ENCODE measurements at regions not wholly inside any gene's neighbourhood (a gene's known extent, or its start where the extent isn't known, plus 50 kb on each side); places are given as distances from the start of the nearest gene placed in this dataset.

DNA sequence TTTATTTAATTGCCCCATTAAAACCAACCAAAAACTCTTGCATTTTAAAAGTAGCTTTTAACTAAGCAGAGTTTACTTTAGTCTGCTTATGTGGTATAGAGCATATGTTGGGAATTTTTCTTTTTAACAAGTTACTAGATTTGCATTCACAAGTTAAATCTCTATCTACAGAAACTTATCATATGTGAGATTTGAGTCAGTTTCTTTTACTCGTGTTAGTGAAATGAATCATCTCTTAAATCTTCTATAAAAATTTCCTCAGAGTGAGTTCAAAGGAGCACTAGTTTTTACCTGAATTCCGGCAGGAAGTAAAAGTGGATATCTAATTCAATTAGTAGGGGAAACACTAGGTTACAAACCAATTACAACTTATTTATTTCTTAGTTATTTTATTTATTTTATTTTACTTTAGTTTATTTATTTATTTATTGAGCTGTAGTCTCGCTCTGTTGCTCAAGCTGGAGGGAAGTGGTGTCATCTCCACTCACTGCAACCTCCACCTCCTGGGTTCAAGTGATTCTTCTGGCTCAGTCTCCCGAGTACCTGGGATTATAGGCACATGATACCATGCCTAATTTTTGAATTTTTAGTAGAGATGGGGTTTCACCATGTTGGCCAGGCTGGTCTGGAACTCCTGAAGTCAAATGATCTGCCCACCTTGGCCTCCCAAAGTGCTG is 1609.6 kb upstream of the B3GALT2 start:
- no peak for DNase-seq (ENCODE audit: low read depth)
- no peaks in the 10 kb centered on the region for H3K36me3 ChIP-seq (ENCODE audit: control insufficient read depth, insufficient read depth, low read length)
- no peaks in the 10 kb centered on the region for H3K27me3 ChIP-seq (ENCODE audit: control insufficient read depth, insufficient read depth, low read length)
- TF ChIP-seq, protein P1, sequence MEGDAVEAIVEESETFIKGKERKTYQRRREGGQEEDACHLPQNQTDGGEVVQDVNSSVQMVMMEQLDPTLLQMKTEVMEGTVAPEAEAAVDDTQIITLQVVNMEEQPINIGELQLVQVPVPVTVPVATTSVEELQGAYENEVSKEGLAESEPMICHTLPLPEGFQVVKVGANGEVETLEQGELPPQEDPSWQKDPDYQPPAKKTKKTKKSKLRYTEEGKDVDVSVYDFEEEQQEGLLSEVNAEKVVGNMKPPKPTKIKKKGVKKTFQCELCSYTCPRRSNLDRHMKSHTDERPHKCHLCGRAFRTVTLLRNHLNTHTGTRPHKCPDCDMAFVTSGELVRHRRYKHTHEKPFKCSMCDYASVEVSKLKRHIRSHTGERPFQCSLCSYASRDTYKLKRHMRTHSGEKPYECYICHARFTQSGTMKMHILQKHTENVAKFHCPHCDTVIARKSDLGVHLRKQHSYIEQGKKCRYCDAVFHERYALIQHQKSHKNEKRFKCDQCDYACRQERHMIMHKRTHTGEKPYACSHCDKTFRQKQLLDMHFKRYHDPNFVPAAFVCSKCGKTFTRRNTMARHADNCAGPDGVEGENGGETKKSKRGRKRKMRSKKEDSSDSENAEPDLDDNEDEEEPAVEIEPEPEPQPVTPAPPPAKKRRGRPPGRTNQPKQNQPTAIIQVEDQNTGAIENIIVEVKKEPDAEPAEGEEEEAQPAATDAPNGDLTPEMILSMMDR (IDR thresholded peaks at IDR 0.05; ENCODE audit: insufficient read depth, low read length, severe bottlenecking) = no peak
- H3K4me3 ChIP-seq (ENCODE audit: low read depth, low read length) = no peak overlapping the region
- no peak for FAIRE-seq

DNA sequence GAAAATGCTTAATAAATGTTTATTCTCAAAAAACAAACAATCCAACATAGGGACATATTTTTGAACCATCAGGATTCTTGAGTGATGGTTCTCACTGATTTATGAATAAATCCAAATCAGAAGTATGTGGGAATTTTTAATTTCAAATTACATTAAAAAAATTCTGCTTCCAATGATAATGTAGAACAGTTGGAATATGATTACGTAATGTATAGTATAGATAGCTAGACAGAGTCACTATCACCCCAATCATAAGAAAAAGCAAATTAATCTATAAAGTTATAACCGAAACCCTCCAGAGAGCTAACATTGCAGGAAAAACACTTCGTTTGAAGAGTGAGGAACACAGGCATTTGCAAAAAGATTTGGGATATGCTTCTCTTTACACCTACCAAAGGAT is 1600.6 kb upstream of the B3GALT2 start:
- Histone ChIP-seq H3K27me3 (ENCODE audit: control insufficient read depth, insufficient read depth, low read length) (no peaks in the 10 kb centered on the region), H3K4me3 (ENCODE audit: low read depth, low read length) (no peak overlapping the region), H3K36me3 (ENCODE audit: control insufficient read depth, insufficient read depth, low read length) (no peaks in the 10 kb centered on the region)
- TF ChIP-seq, protein P1 (IDR thresholded peaks at IDR 0.05; ENCODE audit: insufficient read depth, low read length, severe bottlenecking) = no peak
- FAIRE-seq (no peak), DNase-seq (ENCODE audit: low read depth) (no peak)

DNA sequence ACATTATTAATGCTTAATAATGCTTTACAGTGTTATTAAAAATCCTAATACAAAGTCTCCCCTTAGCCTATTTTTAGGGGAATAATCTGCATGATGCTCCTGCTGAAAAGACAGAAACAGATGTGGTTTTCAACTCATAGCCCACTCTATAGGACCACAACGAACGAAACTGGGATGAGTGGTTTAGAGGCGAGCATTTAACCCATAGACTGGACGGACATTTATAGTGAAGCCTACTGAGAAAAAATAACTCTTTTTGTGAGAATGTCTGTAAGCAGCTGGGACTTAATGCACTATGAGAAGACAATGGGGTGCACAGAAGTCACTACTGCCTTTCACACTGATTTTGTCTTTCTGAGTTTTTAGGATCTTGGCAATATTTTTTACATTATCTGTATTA is 1599.6 kb upstream of the B3GALT2 start:
- TF ChIP-seq, protein P1 (IDR thresholded peaks at IDR 0.05; ENCODE audit: insufficient read depth, low read length, severe bottlenecking) = no peak
- Histone ChIP-seq H3K27me3 (ENCODE audit: control insufficient read depth, insufficient read depth, low read length) (no peaks in the 10 kb centered on the region), H3K36me3 (ENCODE audit: control insufficient read depth, insufficient read depth, low read length) (no peaks in the 10 kb centered on the region), H3K4me3 (ENCODE audit: low read depth, low read length) (no peak overlapping the region)
- no peak for FAIRE-seq
- DNase-seq (ENCODE audit: low read depth) = no peak

DNA sequence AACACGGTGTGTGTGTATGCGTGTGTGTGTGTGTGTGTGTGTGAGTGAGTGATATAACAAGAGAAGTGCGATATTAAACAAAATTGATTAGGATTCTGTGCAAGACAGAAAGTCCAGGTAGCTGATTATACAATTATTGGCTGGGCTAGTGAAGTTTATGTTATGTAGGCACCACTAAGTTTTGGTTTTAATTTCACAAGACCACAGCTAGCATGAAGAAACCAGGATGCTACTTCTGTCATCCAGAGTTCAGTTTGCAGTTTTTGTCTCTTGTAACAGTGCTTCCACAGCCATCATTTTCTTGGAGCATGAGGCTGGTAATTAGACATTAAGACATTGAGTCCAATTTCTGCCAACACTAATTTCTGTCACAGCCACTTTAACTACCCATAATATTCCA is 1590.2 kb upstream of the B3GALT2 start:
- Histone ChIP-seq H3K4me3 (ENCODE audit: low read depth, low read length) (no peak overlapping the region), H3K36me3 (ENCODE audit: control insufficient read depth, insufficient read depth, low read length) (no peaks in the 10 kb centered on the region), H3K27me3 (ENCODE audit: control insufficient read depth, insufficient read depth, low read length) (no peaks in the 10 kb centered on the region)
- TF ChIP-seq, protein P1 (IDR thresholded peaks at IDR 0.05; ENCODE audit: insufficient read depth, low read length, severe bottlenecking) = no peak
- FAIRE-seq = no peak
- no peak for DNase-seq (ENCODE audit: low read depth)

DNA sequence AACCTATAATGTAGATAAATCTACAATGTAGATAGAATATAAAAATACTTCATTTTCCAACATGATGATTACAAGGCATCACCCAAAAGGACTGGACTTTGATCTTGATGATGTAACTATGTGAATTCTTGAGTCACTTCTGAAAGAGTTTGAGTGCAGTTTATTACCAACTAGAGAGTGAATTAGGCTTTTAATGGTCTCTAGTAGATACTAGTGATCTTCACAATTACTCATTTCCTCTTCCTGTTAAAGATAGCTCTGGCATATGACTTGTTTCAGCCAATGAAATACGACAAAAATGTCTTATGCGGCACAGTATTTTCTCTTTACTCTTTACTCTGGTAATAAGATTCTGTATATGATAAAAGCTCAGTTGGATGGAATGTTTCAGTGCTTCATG is 1588.1 kb upstream of the B3GALT2 start:
- TF ChIP-seq, protein P1 (IDR thresholded peaks at IDR 0.05; ENCODE audit: insufficient read depth, low read length, severe bottlenecking) = no peak
- no peaks in the 10 kb centered on the region for H3K27me3 ChIP-seq (ENCODE audit: control insufficient read depth, insufficient read depth, low read length)
- no peak for DNase-seq (ENCODE audit: low read depth)
- H3K36me3 ChIP-seq (ENCODE audit: control insufficient read depth, insufficient read depth, low read length) = no peaks in the 10 kb centered on the region
- no peak for FAIRE-seq
- no peak overlapping the region for H3K4me3 ChIP-seq (ENCODE audit: low read depth, low read length)

Measured in bronchial epithelial cell (primary cell).